ENCODE measurements at regions not wholly inside any gene's neighbourhood (a gene's known extent, or its start where the extent isn't known, plus 50 kb on each side); places are given as distances from the start of the nearest gene placed in this dataset.

- H3K79me2 ChIP-seq (ENCODE audit: control insufficient read depth, insufficient read depth, low read length, poor library complexity), result no peaks in the 10 kb centered on the region
- no peaks in the 10 kb centered on the region for H3K4me1 ChIP-seq (ENCODE audit: control insufficient read depth in 1 of 2, insufficient read depth in 2 of 2, low read length in 2 of 2)
- no peaks in the 10 kb centered on the region for H3K27me3 ChIP-seq (ENCODE audit: insufficient read depth, low read length)
- H2AFZ ChIP-seq (ENCODE audit: insufficient read depth, low read length, poor library complexity), result no peak overlapping the region
- H4K12ac ChIP-seq (ENCODE audit: low read depth, low read length), result no peak overlapping the region
- no peak overlapping the region for H4K91ac ChIP-seq (ENCODE audit: low read depth, low read length)
- no peaks in the 10 kb centered on the region for H3K36me3 ChIP-seq (ENCODE audit: control insufficient read depth in 1 of 2, insufficient read depth in 2 of 2, low read length in 2 of 2)
- H2AK5ac ChIP-seq (ENCODE audit: low read length), result no peak overlapping the region
- H3K4me3 ChIP-seq (ENCODE audit: low read depth, low read length), result no peak overlapping the region
- no peak overlapping the region for H3K4ac ChIP-seq (ENCODE audit: low read depth, low read length)
- WGBS (ENCODE audit: extremely low coverage, insufficient coverage, insufficient read length), result no CpG with 5 or more reads among the region's 5 CpGs
- no peak overlapping the region for H3K27ac ChIP-seq (ENCODE audit: low read depth, low read length)
- no peak overlapping the region for H3K14ac ChIP-seq (ENCODE audit: low read length)
- H3K4me2 ChIP-seq (ENCODE audit: low read length), result no peak overlapping the region
- no peak overlapping the region for H2BK120ac ChIP-seq (ENCODE audit: insufficient read depth, low read length, poor library complexity)
- no peak overlapping the region for H2BK5ac ChIP-seq (ENCODE audit: low read depth, low read length, poor library complexity)
- no peak overlapping the region for H4K8ac ChIP-seq (ENCODE audit: low read depth, low read length)
- no peaks in the 10 kb centered on the region for H3K79me1 ChIP-seq (ENCODE audit: low read length)
- H2BK12ac ChIP-seq (ENCODE audit: low read length), result no peak overlapping the region
- no peak overlapping the region for H3K18ac ChIP-seq (ENCODE audit: low read length)
- peaks cover 1% of the 10 kb centered on the region for H3K9me3 ChIP-seq (ENCODE audit: insufficient read depth, low read depth, low read length)
- H3K23ac ChIP-seq (ENCODE audit: low read length), result no peak overlapping the region
- DNase-seq, result no peak
- no peak overlapping the region for H3K9ac ChIP-seq (ENCODE audit: low read length)
These were observed 97.7 kb downstream of the XCL2 start for GRCh38 chr1:168446081-168446480.

GRCh38 chr1:168443899-168444298 is 99.9 kb downstream of the XCL2 start:
- no peak overlapping the region for H2BK12ac ChIP-seq (ENCODE audit: low read length)
- WGBS (ENCODE audit: extremely low coverage, insufficient coverage, insufficient read length), result no CpG with 5 or more reads among the region's 5 CpGs
- no peak for DNase-seq

GRCh38 chr1:168443356-168443755 is 100.4 kb downstream of the XCL2 start:
- no peak for DNase-seq
- Histone ChIP-seq H3K14ac (ENCODE audit: low read length) (no peak overlapping the region), H3K4me3 (ENCODE audit: low read depth, low read length) (no peak overlapping the region), H3K9ac (ENCODE audit: low read length) (no peak overlapping the region), H3K79me2 (ENCODE audit: control insufficient read depth, insufficient read depth, low read length, poor library complexity) (no peaks in the 10 kb centered on the region), H3K79me1 (ENCODE audit: low read length) (no peaks in the 10 kb centered on the region), H2BK120ac (ENCODE audit: insufficient read depth, low read length, poor library complexity) (no peak overlapping the region), H3K27ac (ENCODE audit: low read depth, low read length) (no peak overlapping the region), H2AFZ (ENCODE audit: insufficient read depth, low read length, poor library complexity) (no peak overlapping the region), H2BK5ac (ENCODE audit: low read depth, low read length, poor library complexity) (no peak overlapping the region), H3K27me3 (ENCODE audit: insufficient read depth, low read length) (no peaks in the 10 kb centered on the region), H4K8ac (ENCODE audit: low read depth, low read length) (no peak overlapping the region), H3K9me3 (ENCODE audit: insufficient read depth, low read depth, low read length) (peaks cover 1% of the 10 kb centered on the region), H4K91ac (ENCODE audit: low read depth, low read length) (no peak overlapping the region), H3K23ac (ENCODE audit: low read length) (no peak overlapping the region), H4K12ac (ENCODE audit: low read depth, low read length) (no peak overlapping the region), H3K36me3 (ENCODE audit: control insufficient read depth in 1 of 2, insufficient read depth in 2 of 2, low read length in 2 of 2) (no peaks in the 10 kb centered on the region), H3K4ac (ENCODE audit: low read depth, low read length) (no peak overlapping the region), H2AK5ac (ENCODE audit: low read length) (no peak overlapping the region), H2BK12ac (ENCODE audit: low read length) (no peak overlapping the region), H3K4me2 (ENCODE audit: low read length) (no peak overlapping the region), H3K4me1 (ENCODE audit: control insufficient read depth in 1 of 2, insufficient read depth in 2 of 2, low read length in 2 of 2) (no peaks in the 10 kb centered on the region), H3K18ac (ENCODE audit: low read length) (no peak overlapping the region)
- no CpG with 5 or more reads among the region's 3 CpGs for WGBS (ENCODE audit: extremely low coverage, insufficient coverage, insufficient read length)

More at GRCh38 chr1:168443899-168444298, 99.9 kb downstream of the XCL2 start:
- H3K4me1 ChIP-seq (ENCODE audit: control insufficient read depth in 1 of 2, insufficient read depth in 2 of 2, low read length in 2 of 2), result no peaks in the 10 kb centered on the region
- H3K4me3 ChIP-seq (ENCODE audit: low read depth, low read length), result no peak overlapping the region
- H3K27ac ChIP-seq (ENCODE audit: low read depth, low read length), result no peak overlapping the region
- H2AFZ ChIP-seq (ENCODE audit: insufficient read depth, low read length, poor library complexity), result no peak overlapping the region
- no peaks in the 10 kb centered on the region for H3K79me2 ChIP-seq (ENCODE audit: control insufficient read depth, insufficient read depth, low read length, poor library complexity)
- H2BK120ac ChIP-seq (ENCODE audit: insufficient read depth, low read length, poor library complexity), result no peak overlapping the region
- no peak overlapping the region for H3K9ac ChIP-seq (ENCODE audit: low read length)
- H4K12ac ChIP-seq (ENCODE audit: low read depth, low read length), result no peak overlapping the region
- H3K9me3 ChIP-seq (ENCODE audit: insufficient read depth, low read depth, low read length), result peaks cover 1% of the 10 kb centered on the region
- H3K14ac ChIP-seq (ENCODE audit: low read length), result no peak overlapping the region
- H4K8ac ChIP-seq (ENCODE audit: low read depth, low read length), result no peak overlapping the region
- H3K27me3 ChIP-seq (ENCODE audit: insufficient read depth, low read length), result no peaks in the 10 kb centered on the region
- no peak overlapping the region for H3K18ac ChIP-seq (ENCODE audit: low read length)
- H3K4me2 ChIP-seq (ENCODE audit: low read length), result no peak overlapping the region
- H3K23ac ChIP-seq (ENCODE audit: low read length), result no peak overlapping the region
- no peak overlapping the region for H3K4ac ChIP-seq (ENCODE audit: low read depth, low read length)
- no peaks in the 10 kb centered on the region for H3K79me1 ChIP-seq (ENCODE audit: low read length)
- H4K91ac ChIP-seq (ENCODE audit: low read depth, low read length), result no peak overlapping the region
- no peak overlapping the region for H2AK5ac ChIP-seq (ENCODE audit: low read length)
- no peak overlapping the region for H2BK5ac ChIP-seq (ENCODE audit: low read depth, low read length, poor library complexity)
- no peaks in the 10 kb centered on the region for H3K36me3 ChIP-seq (ENCODE audit: control insufficient read depth in 1 of 2, insufficient read depth in 2 of 2, low read length in 2 of 2)

- Histone ChIP-seq H4K12ac (ENCODE audit: low read depth, low read length) (no peak overlapping the region), H2AK5ac (ENCODE audit: low read length) (no peak overlapping the region), H3K27me3 (ENCODE audit: insufficient read depth, low read length) (no peaks in the 10 kb centered on the region), H3K9me3 (ENCODE audit: insufficient read depth, low read depth, low read length) (peaks cover 1% of the 10 kb centered on the region), H3K4me1 (ENCODE audit: control insufficient read depth in 1 of 2, insufficient read depth in 2 of 2, low read length in 2 of 2) (no peaks in the 10 kb centered on the region), H4K8ac (ENCODE audit: low read depth, low read length) (no peak overlapping the region), H3K23ac (ENCODE audit: low read length) (no peak overlapping the region), H3K36me3 (ENCODE audit: control insufficient read depth in 1 of 2, insufficient read depth in 2 of 2, low read length in 2 of 2) (no peaks in the 10 kb centered on the region), H2BK12ac (ENCODE audit: low read length) (no peak overlapping the region), H3K14ac (ENCODE audit: low read length) (no peak overlapping the region), H4K91ac (ENCODE audit: low read depth, low read length) (no peak overlapping the region), H3K79me1 (ENCODE audit: low read length) (no peaks in the 10 kb centered on the region), H3K9ac (ENCODE audit: low read length) (no peak overlapping the region), H3K27ac (ENCODE audit: low read depth, low read length) (no peak overlapping the region), H3K79me2 (ENCODE audit: control insufficient read depth, insufficient read depth, low read length, poor library complexity) (no peaks in the 10 kb centered on the region), H3K4me2 (ENCODE audit: low read length) (no peak overlapping the region), H3K4ac (ENCODE audit: low read depth, low read length) (no peak overlapping the region), H2AFZ (ENCODE audit: insufficient read depth, low read length, poor library complexity) (no peak overlapping the region), H3K4me3 (ENCODE audit: low read depth, low read length) (no peak overlapping the region), H3K18ac (ENCODE audit: low read length) (no peak overlapping the region), H2BK5ac (ENCODE audit: low read depth, low read length, poor library complexity) (no peak overlapping the region), H2BK120ac (ENCODE audit: insufficient read depth, low read length, poor library complexity) (no peak overlapping the region)
- whole genome bisulfite sequencing (ENCODE audit: extremely low coverage, insufficient coverage, insufficient read length), result no CpG with 5 or more reads among the region's 2 CpGs
- no peak for DNase-seq
These were observed 100.9 kb downstream of the XCL2 start for GRCh38 chr1:168442931-168443330.

Measured in trophoblast cell (in vitro differentiated cells and primary cell).